HFFc6 (cell line): ENCODE measurements at regions not wholly inside any gene's neighbourhood (a gene's known extent, or its start where the extent isn't known, plus 50 kb on each side); places are given as distances from the start of the nearest gene placed in this dataset.

ENCODE experiments used
- DNase-seq: peaks from one replicate; pipeline ENCODE4 v3.0.0-alpha.2; 2018
- H3K27ac Mint-ChIP-seq: 2 replicates; pipeline ENCODE4 v1.8.0; 2020; ENCODE audit warnings: mild to moderate bottlenecking, mixed read lengths
- H3K27me3 Mint-ChIP-seq: 2 replicates; pipeline ENCODE4 v1.8.0; 2021; ENCODE audit warnings: mild to moderate bottlenecking, moderate library complexity, mixed read lengths; ENCODE audit not compliant: insufficient read depth
- H3K36me3 Mint-ChIP-seq: 2 replicates; pipeline ENCODE4 v1.8.0; 2021; ENCODE audit warnings: low read depth, mixed read lengths
- H3K4me1 Mint-ChIP-seq: 2 replicates; pipeline ENCODE4 v1.8.0; 2020; ENCODE audit warnings: low read depth, mixed read lengths
- H3K4me3 Mint-ChIP-seq: 2 replicates; pipeline ENCODE4 v1.8.0; 2020; ENCODE audit warnings: mild to moderate bottlenecking, moderate library complexity, mixed read lengths
- H3K9me3 Mint-ChIP-seq: 2 replicates; pipeline ENCODE4 v1.8.0; 2020; ENCODE audit warnings: mild to moderate bottlenecking, mixed read lengths
- TF ChIP-seq, protein P1 (sequence below): fragments of 200-600 bp; sonication (generic); IDR thresholded peaks from 2 replicates; pipeline ENCODE4 v1.5.0; 2021; ENCODE audit warnings: antibody characterized with exemption, mild to moderate bottlenecking

DNA sequence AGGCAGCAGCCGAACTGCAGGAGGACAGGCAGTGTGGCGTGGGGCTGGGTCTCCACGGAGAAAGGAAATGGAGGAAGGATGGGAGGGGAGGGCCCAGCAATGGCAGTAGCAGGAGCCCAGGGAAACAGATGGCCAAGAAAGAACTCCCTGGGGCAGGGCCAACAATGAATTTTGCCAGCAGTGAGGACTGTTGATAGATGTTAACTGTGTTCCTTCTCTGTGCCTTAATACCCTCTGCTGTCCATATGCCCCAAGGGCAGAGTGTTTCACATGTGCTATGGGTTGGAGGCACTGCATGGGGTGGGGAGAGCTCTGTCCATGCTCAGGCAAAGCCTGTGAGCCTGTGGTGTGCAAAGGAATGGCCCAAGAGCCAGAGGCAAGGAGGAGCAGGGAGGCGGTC lies 70.8 kb upstream of the POMGNT2 start:
- H3K27ac Mint-ChIP-seq = no peak overlapping the region; the same call in 1 of the 2 replicates
- peaks cover 22% of the 10 kb centered on the region for H3K9me3 Mint-ChIP-seq
- TF ChIP-seq, protein P1, sequence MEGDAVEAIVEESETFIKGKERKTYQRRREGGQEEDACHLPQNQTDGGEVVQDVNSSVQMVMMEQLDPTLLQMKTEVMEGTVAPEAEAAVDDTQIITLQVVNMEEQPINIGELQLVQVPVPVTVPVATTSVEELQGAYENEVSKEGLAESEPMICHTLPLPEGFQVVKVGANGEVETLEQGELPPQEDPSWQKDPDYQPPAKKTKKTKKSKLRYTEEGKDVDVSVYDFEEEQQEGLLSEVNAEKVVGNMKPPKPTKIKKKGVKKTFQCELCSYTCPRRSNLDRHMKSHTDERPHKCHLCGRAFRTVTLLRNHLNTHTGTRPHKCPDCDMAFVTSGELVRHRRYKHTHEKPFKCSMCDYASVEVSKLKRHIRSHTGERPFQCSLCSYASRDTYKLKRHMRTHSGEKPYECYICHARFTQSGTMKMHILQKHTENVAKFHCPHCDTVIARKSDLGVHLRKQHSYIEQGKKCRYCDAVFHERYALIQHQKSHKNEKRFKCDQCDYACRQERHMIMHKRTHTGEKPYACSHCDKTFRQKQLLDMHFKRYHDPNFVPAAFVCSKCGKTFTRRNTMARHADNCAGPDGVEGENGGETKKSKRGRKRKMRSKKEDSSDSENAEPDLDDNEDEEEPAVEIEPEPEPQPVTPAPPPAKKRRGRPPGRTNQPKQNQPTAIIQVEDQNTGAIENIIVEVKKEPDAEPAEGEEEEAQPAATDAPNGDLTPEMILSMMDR = no peak
- H3K27me3 Mint-ChIP-seq = peaks cover 3% of the 10 kb centered on the region; the same call in 1 of the 2 replicates
- DNase-seq = no peak
- H3K4me3 Mint-ChIP-seq = no peak overlapping the region
- peaks cover 50% of the 10 kb centered on the region for H3K4me1 Mint-ChIP-seq
- peaks cover 18% of the 10 kb centered on the region for H3K36me3 Mint-ChIP-seq

- Mint-ChIP-seq H3K4me3 (no peak overlapping the region), H3K27me3 (peaks cover 3% of the 10 kb centered on the region; the same call in 1 of the 2 replicates), H3K9me3 (peaks cover 22% of the 10 kb centered on the region), H3K27ac (no peak overlapping the region), H3K4me1 (peaks cover 50% of the 10 kb centered on the region), H3K36me3 (peaks cover 18% of the 10 kb centered on the region)
- no peak for DNase-seq
- TF ChIP-seq, protein P1 = no peak
Measured at GRCh38 chr3:43175541-43175940, 69.7 kb upstream of the POMGNT2 start.

- Mint-ChIP-seq H3K36me3 (peaks cover 18% of the 10 kb centered on the region), H3K27ac (no peak overlapping the region), H3K4me1 (peaks cover 46% of the 10 kb centered on the region), H3K9me3 (peaks cover 22% of the 10 kb centered on the region), H3K4me3 (no peak overlapping the region), H3K27me3 (peaks cover 3% of the 10 kb centered on the region)
- DNase-seq = no peak
- TF ChIP-seq, protein P1 = no peak
Measured at GRCh38 chr3:43173949-43174348, 68.1 kb upstream of the POMGNT2 start.

- Mint-ChIP-seq H3K4me3 (no peak overlapping the region), H3K4me1 (peaks cover 38% of the 10 kb centered on the region), H3K27ac (no peak overlapping the region), H3K27me3 (peaks cover 3% of the 10 kb centered on the region), H3K36me3 (peaks cover 27% of the 10 kb centered on the region), H3K9me3 (peaks cover 29% of the 10 kb centered on the region)
- DNase-seq = peak; percentile 21
- TF ChIP-seq, protein P1 = no peak
Measured at GRCh38 chr3:43171748-43172147, 65.9 kb upstream of the POMGNT2 start.

- Mint-ChIP-seq H3K4me1 (peaks cover 32% of the 10 kb centered on the region), H3K9me3 (peaks cover 41% of the 10 kb centered on the region), H3K27ac (no peak overlapping the region), H3K4me3 (no peak overlapping the region), H3K36me3 (peaks cover 39% of the 10 kb centered on the region), H3K27me3 (peaks cover 2% of the 10 kb centered on the region)
- TF ChIP-seq, protein P1 = no peak
- no peak for DNase-seq
Measured at GRCh38 chr3:43170553-43170952, 64.7 kb upstream of the POMGNT2 start.

- peaks cover 40% of the 10 kb centered on the region for H3K36me3 Mint-ChIP-seq
- H3K4me3 Mint-ChIP-seq = no peak overlapping the region
- H3K4me1 Mint-ChIP-seq = peaks cover 32% of the 10 kb centered on the region
- H3K27me3 Mint-ChIP-seq = peaks cover 2% of the 10 kb centered on the region
- no peak for DNase-seq
- no peak overlapping the region for H3K27ac Mint-ChIP-seq
- TF ChIP-seq, protein P1 = no peak
- H3K9me3 Mint-ChIP-seq = peaks cover 43% of the 10 kb centered on the region
Measured at GRCh38 chr3:43169987-43170386, 64.1 kb upstream of the POMGNT2 start.
